ENCODE measurements at regions not wholly inside any gene's neighbourhood (a gene's known extent, or its start where the extent isn't known, plus 50 kb on each side); places are given as distances from the start of the nearest gene placed in this dataset.
"Not testable (repeated sequence)": the region's sequence is repeated elsewhere in the genome, so short reads cannot be mapped to it uniquely, and the experiment has no call there.

GRCh38 chr10:94225589-94225988, 137.2 kb downstream of the NOC3L start:
- no peak for DNase-seq (ENCODE audit: low read depth)

- DNase-seq (ENCODE audit: low read depth) = no peak
Measured at GRCh38 chr10:94230134-94230785, 132.5 kb downstream of the NOC3L start.

GRCh38 chr10:94232711-94233383, 129.9 kb downstream of the NOC3L start:
- DNase-seq (ENCODE audit: low read depth) = no peak

GRCh38 chr10:94235461-94235860, 127.3 kb downstream of the NOC3L start:
- no peak for DNase-seq (ENCODE audit: low read depth)

GRCh38 chr10:94238006-94238617, 124.6 kb downstream of the NOC3L start:
- DNase-seq (ENCODE audit: low read depth) = no peak

- no peak for DNase-seq (ENCODE audit: low read depth)
Measured at GRCh38 chr10:94239696-94240095, 123.0 kb downstream of the NOC3L start.

GRCh38 chr10:94240491-94240890, 122.2 kb downstream of the NOC3L start:
- DNase-seq (ENCODE audit: low read depth) = peak; percentile 29

- DNase-seq (ENCODE audit: low read depth) = no peak
Measured at GRCh38 chr10:94240901-94241300, 121.8 kb downstream of the NOC3L start.

GRCh38 chr10:94251098-94251497, 111.6 kb downstream of the NOC3L start:
- DNase-seq (ENCODE audit: low read depth) = no peak

- no peak for DNase-seq (ENCODE audit: low read depth)
Measured at GRCh38 chr10:94251568-94251967, 111.2 kb downstream of the NOC3L start.

- DNase-seq (ENCODE audit: low read depth) = not testable (repeated sequence)
Measured at GRCh38 chr10:94257407-94257806, 105.3 kb downstream of the NOC3L start.

GRCh38 chr10:94260455-94260854, 102.3 kb downstream of the NOC3L start:
- DNase-seq (ENCODE audit: low read depth) = no peak

- no peak for DNase-seq (ENCODE audit: low read depth)
Measured at GRCh38 chr10:94264085-94264484, 98.7 kb downstream of the NOC3L start.

- DNase-seq (ENCODE audit: low read depth) = no peak
Measured at GRCh38 chr10:94266091-94266490, 96.6 kb downstream of the NOC3L start.

- DNase-seq (ENCODE audit: low read depth) = no peak
Measured at GRCh38 chr10:94268652-94269051, 94.1 kb downstream of the NOC3L start.

- no peak for DNase-seq (ENCODE audit: low read depth)
Measured at GRCh38 chr10:94274142-94274787, 88.5 kb downstream of the NOC3L start.

GRCh38 chr10:94276140-94276539, 86.6 kb downstream of the NOC3L start:
- no peak for DNase-seq (ENCODE audit: low read depth)

- DNase-seq (ENCODE audit: low read depth) = no peak
Measured at GRCh38 chr10:94277450-94277849, 85.3 kb downstream of the NOC3L start.

GRCh38 chr10:94279835-94280709, 82.7 kb downstream of the NOC3L start:
- DNase-seq (ENCODE audit: low read depth) = peak; percentile 29

GRCh38 chr10:94281654-94282053, 81.1 kb downstream of the NOC3L start:
- DNase-seq (ENCODE audit: low read depth) = no peak

GRCh38 chr10:94282369-94282768, 80.4 kb downstream of the NOC3L start:
- DNase-seq (ENCODE audit: low read depth) = no peak
